IPS-NIHi11 (cell line): ENCODE measurements at regions not wholly inside any gene's neighbourhood (a gene's known extent, or its start where the extent isn't known, plus 50 kb on each side); places are given as distances from the start of the nearest gene placed in this dataset.

ENCODE experiments used
- DNase-seq: peaks from one replicate; pipeline ENCODE4 v3.0.0; 2012; ENCODE audit warnings: mixed read lengths, low spot score

DNA sequence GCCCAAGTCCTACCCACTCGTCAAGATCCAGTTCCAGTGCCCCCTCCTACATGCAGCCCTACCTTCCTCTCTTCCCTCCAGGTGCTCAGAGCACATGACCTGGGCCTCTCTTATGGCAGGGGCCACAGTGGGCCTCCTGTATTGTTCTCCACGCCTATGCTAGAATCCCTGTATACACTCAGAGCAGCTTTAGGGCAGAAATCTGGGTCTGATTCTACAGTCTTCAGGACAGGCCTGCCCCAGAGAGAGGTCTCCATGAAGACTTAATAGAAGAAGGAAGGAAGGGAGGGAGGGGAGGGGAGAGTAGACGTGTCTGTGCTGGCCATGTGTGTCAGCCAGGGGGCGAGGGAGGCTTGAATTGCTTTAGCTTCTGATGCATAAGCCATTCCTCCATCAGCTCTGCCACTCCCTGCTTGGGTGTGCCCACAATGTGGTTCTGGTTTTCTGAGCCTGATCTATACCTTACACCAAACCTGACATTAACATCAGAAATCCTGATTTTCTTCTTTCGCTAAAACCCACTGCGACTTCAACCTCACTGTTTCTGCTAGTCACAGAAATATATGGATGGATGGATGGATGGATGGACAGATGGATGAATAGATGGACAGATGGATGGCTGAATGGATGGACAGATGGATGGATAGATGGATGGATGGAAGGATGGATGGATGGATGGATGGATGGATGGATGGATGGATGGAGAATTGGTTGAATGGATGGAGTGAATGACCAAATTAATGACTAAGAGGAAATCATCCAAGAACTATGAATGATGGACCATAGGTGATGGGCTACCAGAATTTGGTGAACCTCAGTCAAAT is 56.6 kb upstream of the PRDM11 start:
- DNase-seq: no peak

DNA sequence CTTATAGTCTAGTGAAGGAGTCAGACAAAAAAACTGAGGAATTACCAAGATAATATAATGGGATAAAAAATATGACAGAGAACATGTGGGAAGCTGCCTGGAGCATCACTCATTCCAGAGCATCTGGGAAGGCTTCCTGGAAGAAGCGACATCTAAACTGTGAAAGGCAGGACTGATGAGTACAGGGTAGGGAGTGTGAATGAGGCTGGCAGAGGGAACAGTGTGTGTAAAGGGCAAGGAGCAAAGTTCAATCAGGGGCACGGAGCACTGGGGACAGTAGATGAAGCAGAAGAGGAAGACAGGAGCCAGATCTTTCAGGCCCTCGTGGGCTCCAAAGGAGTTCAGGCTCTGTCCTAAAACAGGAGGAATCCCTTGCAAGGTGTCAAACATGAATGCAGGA is 55.8 kb upstream of the PRDM11 start:
- no peak for DNase-seq

- peak; percentile 55 for DNase-seq
These were observed 54.7 kb upstream of the PRDM11 start for GRCh38 chr11:45091563-45092403.

DNA sequence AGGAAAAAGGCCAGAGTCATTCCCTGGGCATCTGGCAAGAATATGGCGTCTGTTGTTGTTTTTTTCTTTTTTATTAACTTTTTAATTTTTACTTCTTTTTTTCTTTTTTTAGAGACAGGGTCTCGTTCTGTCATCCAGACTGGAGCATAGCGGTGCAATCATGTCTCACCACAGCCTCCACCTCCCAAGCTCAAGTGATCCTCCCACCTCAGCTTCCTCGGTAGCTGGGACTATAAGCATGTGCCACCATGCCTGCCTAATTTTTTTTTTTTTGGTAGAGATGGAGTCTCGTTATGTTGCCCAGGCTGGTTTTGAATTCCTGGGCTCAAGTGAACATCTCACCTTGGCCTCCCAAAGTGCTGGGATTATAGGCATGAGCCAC is 54.0 kb upstream of the PRDM11 start:
- DNase-seq: no peak

DNA sequence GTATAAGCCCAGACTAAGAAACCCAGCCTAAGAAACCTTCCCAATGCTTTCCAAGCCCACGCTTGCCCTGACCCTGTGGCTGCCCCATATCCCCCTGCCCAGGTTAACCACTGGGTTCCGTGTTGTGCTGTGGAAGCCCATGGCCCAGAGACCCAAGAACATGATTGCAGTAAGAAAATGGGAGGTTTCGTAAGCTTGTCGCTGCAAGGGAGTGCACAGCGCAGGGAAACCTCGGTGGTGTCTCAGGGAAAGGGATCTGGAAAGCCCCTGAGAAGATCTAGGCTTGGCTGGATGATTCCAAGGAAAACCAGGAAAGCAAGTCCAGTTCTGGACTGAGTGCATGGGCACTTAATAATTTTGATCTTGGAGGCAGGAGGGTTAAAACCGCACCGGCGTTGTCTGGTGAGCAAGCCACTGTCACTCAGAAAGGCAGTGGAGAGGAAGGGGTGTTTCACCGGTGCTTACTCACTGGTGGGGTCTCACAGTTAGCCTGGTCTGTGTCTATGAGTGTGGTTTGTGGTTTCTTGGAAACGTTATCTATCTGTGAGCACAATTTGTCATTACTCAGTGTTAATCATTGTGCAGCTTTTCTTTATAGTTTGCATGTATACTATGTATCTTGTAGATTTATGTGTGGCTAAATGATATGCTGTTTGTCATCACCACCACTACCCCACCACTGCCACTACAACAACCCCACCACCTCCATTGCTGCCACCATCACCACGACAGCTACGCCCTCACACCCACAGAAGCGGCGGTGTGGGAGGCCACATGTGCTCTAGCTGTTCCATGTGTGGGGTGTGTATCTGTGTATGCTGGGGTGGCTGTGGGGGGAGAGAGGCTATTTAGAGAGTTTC is 53.3 kb upstream of the PRDM11 start:
- no peak for DNase-seq

DNA sequence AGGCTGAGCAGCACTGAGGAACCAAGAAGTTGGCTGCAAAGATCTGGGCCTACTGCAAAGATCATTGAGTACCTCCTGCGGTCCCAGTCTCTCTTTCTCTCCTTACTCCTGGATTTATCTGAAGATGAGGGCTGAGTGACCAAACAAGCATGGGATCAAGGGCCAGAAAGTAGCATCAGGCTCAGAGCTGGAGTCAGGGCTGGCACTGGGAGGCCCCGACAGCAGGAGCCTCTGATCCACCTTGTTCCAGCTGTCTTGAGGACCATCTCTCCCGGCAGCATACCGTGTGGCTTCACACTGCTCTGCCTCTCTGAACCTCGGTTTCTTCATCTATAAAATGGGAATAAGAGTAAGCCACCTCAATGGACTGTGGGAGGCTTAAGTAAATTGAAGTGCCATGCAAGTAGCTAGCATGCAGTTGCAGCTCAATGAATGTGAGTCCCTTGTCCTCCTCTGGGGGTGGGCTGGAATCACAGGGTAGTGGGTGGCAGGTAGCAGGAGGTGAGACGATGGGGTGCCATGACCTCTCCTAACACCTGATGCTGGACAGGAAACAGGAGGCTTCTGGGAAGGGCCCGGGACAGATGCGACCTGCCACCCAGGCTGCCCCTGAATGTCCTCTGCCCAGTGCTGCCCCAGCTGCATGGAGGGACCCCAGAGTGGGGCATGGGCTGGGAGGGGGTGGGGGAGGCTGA is 52.5 kb upstream of the PRDM11 start:
- no peak for DNase-seq

DNA sequence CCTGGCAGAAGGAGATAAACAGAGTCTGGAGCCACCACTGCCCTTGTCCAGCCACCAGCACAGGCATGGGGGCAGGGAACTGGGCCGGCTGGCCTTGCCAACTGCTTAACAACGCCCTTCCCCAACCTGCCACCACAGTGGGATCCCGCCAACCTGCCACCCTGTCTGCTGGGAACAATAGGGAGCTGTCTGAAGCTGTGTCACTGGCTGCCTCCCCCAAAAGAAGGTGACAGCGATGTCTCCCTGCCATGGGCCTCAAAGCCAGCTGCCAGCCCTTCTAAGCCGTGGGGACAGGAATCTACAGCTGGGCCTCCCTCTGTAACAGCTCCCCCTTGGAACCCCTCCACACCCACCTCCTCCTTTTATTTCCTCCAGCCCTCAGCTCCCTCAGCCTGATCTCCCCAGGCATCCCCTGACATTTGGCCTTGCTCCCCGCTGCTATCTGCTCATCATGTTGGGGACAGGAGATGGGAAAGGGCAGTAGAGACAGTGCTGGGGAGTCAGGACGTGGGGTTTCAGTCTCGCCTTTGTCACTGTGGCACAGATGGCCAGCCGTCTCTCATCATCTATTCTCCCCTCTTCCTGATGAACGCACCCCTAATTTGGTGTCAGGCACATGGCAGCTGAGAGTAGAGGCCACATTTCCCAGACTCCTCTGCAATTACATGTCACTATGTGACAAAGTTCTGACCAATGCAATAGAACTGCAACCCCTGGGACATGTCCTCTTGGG is 51.3 kb upstream of the PRDM11 start:
- DNase-seq: no peak

DNA sequence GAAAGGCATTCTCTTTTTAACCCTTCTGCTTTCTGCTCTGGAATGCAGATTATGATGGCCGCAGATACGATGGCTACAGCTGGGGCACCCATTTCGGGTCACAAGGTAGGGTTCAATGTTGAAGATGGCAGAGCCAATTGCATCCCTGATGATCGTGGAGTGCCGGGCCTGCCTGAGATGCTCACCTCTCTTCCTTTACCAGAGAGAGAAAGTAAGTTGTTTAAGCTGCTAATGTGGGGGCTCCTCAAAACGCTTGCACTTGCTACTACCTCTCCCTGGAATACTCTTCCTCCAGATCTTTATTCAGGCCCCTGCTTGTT is 50.8 kb upstream of the PRDM11 start:
- DNase-seq: no peak

DNA sequence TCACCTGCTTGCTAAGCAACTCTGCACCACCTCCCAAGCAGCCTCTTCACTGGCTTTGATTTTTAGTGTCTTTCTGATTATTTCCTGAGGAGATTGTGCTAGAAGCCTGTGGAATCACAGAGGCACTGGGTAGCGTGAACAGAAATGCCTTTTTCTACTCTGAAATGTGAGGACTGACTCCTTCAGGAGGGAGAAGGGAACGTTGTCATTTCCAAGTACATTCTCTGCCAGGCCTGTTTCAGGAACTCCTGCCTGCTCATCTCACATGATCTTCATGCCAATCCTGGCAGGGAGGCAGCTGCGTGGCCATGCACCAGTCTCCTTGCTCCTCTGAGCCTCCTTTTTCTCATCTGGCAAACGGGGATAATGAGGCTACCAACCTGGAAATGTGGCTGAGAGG is 49.8 kb upstream of the PRDM11 start:
- DNase-seq: no peak
